Medulla oblongata (tissue), 1 donor: ENCODE measurements at regions not wholly inside any gene's neighbourhood (a gene's known extent, or its start where the extent isn't known, plus 50 kb on each side); places are given as distances from the start of the nearest gene placed in this dataset.

Source experiments
- DNase-seq: peaks from one replicate; pipeline ENCODE4 v3.0.0-alpha.2; 2015; ENCODE audit errors: extremely low spot score

GRCh38 chr1:29517251-29518086 lies 281.1 kb downstream of the PTPRU start:
- DNase-seq: no peak

GRCh38 chr1:29516063-29516820 lies 279.9 kb downstream of the PTPRU start:
- DNase-seq: no peak

GRCh38 chr1:29515170-29515955 lies 279.0 kb downstream of the PTPRU start:
- no peak for DNase-seq

DNA sequence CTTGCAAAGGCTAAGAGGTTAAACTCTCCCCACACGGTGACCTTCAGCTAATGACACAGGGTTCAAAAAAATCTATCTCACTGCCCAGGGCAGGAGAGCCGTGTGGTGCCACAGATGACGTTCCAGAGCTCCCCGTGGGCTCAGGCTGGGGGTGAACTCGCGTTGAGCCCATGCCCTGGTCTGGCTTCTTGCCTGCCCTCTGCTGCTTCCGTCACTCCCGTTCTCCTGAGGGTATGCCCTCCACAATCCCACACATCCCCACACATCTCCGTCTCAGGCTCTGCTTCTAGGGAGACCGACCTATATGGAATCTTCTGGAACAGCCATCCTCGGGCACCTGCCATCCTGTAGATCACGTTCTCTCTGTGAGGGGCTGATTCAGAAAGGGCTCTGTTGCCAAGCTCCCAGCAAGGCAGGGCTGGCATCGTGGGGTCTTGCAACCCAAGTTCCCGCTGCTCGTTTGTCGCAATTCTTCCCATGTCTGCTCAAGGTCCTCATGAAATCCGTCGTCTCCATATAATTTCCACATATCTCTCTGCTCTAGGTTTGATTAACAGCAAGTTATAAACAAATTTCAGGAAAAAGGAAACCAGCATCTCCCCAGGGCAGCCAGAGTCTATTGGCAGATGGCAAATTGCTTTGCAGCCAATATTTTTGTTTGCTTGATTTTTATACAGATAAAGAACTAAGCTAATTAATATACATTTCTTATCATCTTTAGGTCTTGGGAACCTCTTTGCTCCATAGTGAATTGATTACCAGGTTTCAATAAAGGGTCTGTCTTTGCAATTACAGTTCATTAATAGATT lies 278.2 kb downstream of the PTPRU start:
- no peak for DNase-seq

GRCh38 chr1:29513357-29513756 lies 277.0 kb downstream of the PTPRU start:
- DNase-seq: peak; percentile 39

DNA sequence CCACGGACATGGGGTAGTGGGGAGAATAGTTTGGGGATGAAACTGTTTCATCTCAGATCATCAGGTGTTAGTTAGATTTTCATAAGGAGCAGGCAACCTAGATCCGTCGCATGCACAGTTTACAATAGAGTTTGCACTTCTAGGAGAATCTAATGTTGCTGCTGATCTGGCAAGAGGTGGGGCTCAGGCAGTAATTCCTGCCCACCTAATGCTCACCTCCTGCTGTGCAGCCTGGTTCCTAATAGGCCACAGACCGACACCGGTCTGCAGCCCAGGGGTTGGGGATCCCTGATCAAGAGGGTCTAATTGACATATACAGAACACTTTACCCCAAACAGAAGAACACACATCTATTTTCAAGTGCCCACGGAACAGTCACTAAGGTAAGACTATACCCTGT lies 275.1 kb downstream of the PTPRU start:
- DNase-seq: no peak

GRCh38 chr1:29508458-29509107 lies 272.3 kb downstream of the PTPRU start:
- DNase-seq: no peak

GRCh38 chr1:29506678-29507225 lies 270.4 kb downstream of the PTPRU start:
- DNase-seq: no peak

DNA sequence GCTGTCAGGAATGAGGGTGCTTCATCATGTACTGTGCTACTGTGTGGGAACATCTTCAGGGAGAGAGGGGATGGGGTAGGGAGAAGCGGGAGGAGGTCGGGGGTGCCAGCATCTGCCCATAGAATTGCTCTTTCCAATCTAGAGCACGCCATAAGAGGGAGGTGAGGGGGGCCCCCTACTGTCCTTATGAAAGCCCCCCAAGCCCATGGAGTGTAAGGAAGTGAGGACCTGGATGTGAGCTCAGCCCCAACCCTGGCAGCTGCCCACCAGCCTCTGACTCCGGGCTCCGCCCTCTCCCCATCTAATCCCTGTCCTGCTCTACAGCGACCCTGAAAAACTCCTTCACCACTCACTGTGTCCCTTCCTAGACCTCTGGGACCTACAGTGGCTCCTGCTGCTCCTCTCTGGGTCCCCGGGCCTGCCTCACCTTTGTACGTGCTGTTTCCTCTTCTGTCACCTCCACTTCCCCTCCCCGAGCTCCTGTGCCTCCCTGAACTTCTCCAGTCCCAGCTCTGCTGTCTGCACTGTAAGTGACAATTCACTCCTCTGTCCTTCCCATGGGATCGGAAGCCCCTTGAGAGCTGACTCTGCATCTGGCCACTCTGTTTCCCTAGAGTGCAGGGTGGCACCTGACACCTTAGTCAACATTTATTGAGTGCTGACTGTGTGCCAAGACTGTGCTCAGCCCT lies 269.4 kb downstream of the PTPRU start:
- DNase-seq: no peak

DNA sequence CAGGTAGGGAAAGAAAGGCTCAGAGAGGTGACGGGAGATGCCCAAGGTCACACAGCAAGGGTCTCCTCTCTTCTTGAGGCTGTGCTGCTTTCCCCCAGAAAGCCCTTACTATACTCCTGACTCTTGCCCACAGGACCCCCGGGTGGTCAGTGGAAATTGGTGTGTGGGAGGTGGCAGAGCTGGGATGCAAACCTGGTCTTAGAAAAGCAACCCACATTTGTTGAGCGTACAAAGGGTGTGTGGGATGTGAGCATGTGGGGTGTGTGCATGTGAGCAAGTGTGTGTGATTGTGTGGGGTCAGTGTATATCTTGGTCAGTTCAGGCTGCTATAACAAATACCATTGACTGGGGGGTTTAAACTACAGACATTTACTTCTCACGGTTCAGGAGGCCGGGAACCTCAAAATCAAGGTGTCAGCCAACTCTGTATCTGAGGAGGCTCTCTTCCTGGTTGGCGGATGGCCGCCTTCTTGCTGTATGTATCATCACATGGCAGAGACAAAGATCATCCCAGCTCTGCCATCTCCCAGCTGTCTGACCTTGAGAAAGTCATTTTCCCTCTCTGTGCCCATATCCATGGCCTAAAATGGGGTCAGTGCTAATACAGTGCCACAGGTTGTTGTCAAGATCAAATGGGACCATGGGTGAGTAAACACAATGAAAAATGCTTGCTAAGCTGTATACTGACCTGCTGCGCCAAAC lies 268.5 kb downstream of the PTPRU start:
- DNase-seq: no peak

DNA sequence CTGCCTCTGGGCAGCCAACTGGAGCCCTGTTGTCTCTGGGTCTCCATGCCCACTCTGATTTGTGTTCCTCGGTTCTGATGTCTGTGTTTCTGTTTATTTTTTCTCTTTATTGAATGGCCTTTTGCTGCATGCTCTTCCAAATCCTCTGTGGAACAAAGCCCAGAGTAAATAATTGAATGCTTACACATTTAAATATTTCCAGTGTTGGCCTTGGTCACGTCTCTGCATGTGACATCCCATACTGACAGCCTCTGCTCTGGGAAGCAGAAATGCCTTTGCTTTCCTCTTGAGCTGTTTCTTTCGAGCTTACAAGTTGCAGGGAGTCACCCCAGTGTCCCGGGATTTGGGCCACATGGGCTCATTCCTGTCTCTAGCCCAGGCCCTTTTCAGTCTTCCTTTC lies 267.9 kb downstream of the PTPRU start:
- peak; percentile 14 for DNase-seq

DNA sequence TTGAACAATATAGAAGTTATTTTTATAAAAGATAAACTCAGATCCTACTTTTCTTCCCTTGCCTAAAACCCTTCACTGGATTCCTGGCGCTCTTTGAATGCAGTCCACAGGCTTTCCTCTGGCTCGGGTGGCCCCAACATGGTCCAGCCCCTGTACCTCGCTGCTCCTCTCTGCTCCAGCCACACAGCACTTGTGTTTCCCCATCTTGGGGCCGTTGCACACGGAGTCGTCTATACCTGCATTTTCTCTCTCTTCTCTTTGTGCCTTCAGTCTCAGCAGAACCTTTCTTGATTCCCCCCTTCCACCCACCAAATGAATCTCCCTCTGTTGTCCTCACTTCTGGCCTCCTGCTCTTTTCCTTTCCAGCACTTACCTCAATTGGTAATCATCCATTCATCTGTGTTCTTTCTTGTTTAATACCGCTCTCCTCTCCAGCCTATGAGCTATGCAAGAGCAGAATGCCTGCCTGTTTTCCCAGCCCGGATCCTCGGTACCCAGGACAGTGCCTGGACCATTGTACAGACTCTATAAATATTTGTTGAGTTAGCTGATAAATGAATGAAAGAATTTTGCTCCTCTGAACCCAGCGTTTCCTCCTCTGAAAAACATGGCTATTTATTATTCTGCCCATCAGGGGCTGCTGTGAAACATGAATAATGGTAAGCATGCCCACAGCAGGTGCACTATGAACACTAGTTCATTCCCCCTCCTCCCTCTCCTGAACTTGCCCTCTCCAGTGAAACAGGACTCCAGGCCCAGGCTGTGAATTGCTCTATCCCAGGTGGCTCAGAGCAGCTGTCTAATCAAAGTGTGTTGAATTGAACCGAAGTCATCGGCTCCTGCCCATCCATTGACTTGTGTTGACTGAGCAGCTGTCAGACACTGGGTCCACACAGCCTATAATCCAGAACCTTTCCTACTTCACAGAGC lies 266.9 kb downstream of the PTPRU start:
- no peak for DNase-seq

GRCh38 chr1:29502225-29502910 lies 266.0 kb downstream of the PTPRU start:
- no peak for DNase-seq

DNA sequence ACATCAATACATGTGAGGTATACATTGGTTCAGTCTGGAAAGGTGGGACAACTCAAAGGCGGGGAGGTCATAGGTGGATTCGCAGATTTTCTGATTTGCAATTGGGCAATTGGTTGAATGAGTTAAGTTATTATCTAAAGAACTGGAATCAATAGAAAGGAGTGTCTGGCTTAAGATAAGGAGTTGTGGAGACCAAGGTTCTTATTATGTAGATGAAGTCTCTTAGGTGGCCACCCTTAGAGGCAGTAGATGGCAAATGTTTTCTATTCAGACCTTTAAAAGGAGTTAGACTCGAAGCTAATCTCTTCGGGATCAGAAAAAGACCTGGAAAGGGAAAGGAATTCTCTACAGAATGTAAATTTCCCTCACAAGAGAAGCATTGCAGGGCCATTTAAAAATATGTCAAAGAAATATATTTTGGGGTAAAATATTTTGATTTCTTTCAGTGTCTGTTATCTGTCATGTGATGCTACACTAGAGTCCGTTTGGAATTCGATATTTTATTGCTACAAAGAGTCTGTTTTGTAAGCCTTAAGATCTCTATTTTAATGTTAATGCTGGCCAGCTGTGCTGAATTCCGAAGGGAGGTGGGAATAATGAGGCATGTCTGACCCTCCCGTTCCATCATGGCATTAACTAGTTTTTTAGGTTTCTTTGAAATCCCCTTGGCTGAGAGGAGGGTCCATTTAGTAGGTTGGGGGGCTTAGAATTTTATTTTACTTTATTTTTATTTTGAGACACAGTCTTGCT lies 265.1 kb downstream of the PTPRU start:
- DNase-seq: no peak

- DNase-seq: no peak
These were observed 264.3 kb downstream of the PTPRU start for GRCh38 chr1:29500651-29501050.

- DNase-seq: no peak
These were observed 263.7 kb downstream of the PTPRU start for GRCh38 chr1:29500041-29500440.

GRCh38 chr1:29499104-29499650 lies 262.9 kb downstream of the PTPRU start:
- no peak for DNase-seq
